Mesenchymal stem cell (in vitro differentiated cells and primary cell): ENCODE measurements at regions not wholly inside any gene's neighbourhood (a gene's known extent, or its start where the extent isn't known, plus 50 kb on each side); places are given as distances from the start of the nearest gene placed in this dataset.

Source experiments
- DNase-seq: peaks from one replicate; pipeline ENCODE4 v3.0.0-alpha.2; 2013
- H2AFZ ChIP-seq: one replicate; pipeline ENCODE4 v1.6.1; 2013; ENCODE audit warnings: low read depth, mild to moderate bottlenecking, control low read depth, inconsistent platforms, low read length, moderate library complexity
- H2AK5ac ChIP-seq: 2 replicates; pipeline ENCODE4 v1.6.1; 2013; ENCODE audit warnings: low read length, moderate library complexity, mild to moderate bottlenecking, inconsistent platforms; ENCODE audit not compliant: severe bottlenecking
- H2BK120ac ChIP-seq: one replicate; pipeline ENCODE4 v1.6.1; 2013; ENCODE audit warnings: low read depth, mild to moderate bottlenecking, inconsistent platforms, low read length, moderate library complexity
- H2BK12ac ChIP-seq, 2 experiments: one replicate each; pipeline ENCODE4 v1.6.1; 2013; ENCODE audit warnings: inconsistent platforms in 2 of 2, low read length in 2 of 2, mild to moderate bottlenecking in 2 of 2, moderate library complexity in 2 of 2, control low read depth in 1 of 2
- H2BK15ac ChIP-seq: one replicate; pipeline ENCODE4 v1.6.1; 2013; ENCODE audit warnings: mild to moderate bottlenecking, low read depth, inconsistent platforms; ENCODE audit not compliant: poor library complexity, severe bottlenecking
- H2BK5ac ChIP-seq: 2 replicates; pipeline ENCODE4 v1.6.1; 2013; ENCODE audit warnings: low read depth, mild to moderate bottlenecking, low read length, control low read depth, inconsistent platforms; ENCODE audit not compliant: poor library complexity, severe bottlenecking
- H3K14ac ChIP-seq, 2 experiments: one replicate each; pipeline ENCODE4 v1.6.1; 2013; ENCODE audit warnings: inconsistent platforms in 2 of 2, low read length in 2 of 2, control low read depth in 1 of 2, mild to moderate bottlenecking in 1 of 2, moderate library complexity in 1 of 2
- H3K18ac ChIP-seq, 2 experiments: one replicate each; pipeline ENCODE4 v1.6.1; 2013; ENCODE audit warnings: inconsistent platforms in 2 of 2, low read length in 2 of 2, control low read depth in 1 of 2, low read depth in 1 of 2, mild to moderate bottlenecking in 1 of 2
- H3K23ac ChIP-seq, 2 experiments: one replicate each; pipeline ENCODE4 v1.6.1; 2013; ENCODE audit warnings: inconsistent platforms in 2 of 2, low read length in 2 of 2, mild to moderate bottlenecking in 2 of 2, moderate library complexity in 2 of 2, control low read depth in 1 of 2
- H3K27ac ChIP-seq: 2 replicates; pipeline ENCODE4 v1.5.1; 2013; ENCODE audit warnings: mild to moderate bottlenecking, moderate library complexity, low read length, control low read depth, inconsistent platforms; ENCODE audit not compliant: poor library complexity, severe bottlenecking
- H3K27me3 ChIP-seq, 2 experiments: 2 replicates each; pipeline versions ENCODE4 v1.6.1 to v1.7.0; 2013; ENCODE audit warnings: low read length in 2 of 2, mild to moderate bottlenecking in 2 of 2, moderate library complexity in 2 of 2, control low read depth in 1 of 2, inconsistent platforms in 1 of 2; ENCODE audit not compliant: control insufficient read depth in 1 of 2, insufficient read depth in 1 of 2
- H3K36me3 ChIP-seq, 2 experiments: 2 replicates each; pipeline versions ENCODE4 v1.6.1 to v1.7.0; 2013; ENCODE audit warnings: low read length in 2 of 2, control low read depth in 1 of 2, inconsistent platforms in 1 of 2, low read depth in 1 of 2, mild to moderate bottlenecking in 1 of 2; ENCODE audit not compliant: insufficient read depth in 2 of 2, control insufficient read depth in 1 of 2
- H3K4ac ChIP-seq, 2 experiments: one replicate each; pipeline ENCODE4 v1.6.1; 2013; ENCODE audit warnings: inconsistent platforms in 2 of 2, low read length in 2 of 2, mild to moderate bottlenecking in 2 of 2, moderate library complexity in 2 of 2, control low read depth in 1 of 2, low read depth in 1 of 2
- H3K4me1 ChIP-seq: 2 replicates; pipeline ENCODE4 v1.6.1; 2013; ENCODE audit warnings: low read depth, low read length, control low read depth; ENCODE audit not compliant: control insufficient read depth, insufficient read depth
- H3K4me2 ChIP-seq: 2 replicates; pipeline ENCODE4 v1.6.1; 2013; ENCODE audit warnings: low read length, mild to moderate bottlenecking, inconsistent platforms; ENCODE audit not compliant: poor library complexity, severe bottlenecking
- H3K4me3 ChIP-seq, 2 experiments: 2 replicates each; pipeline versions ENCODE4 v1.5.1 to v1.7.0; 2013; ENCODE audit warnings: low read length in 2 of 2, mild to moderate bottlenecking in 2 of 2, control low read depth in 1 of 2, low read depth in 1 of 2; ENCODE audit not compliant: insufficient read depth in 1 of 2
- H3K79me1 ChIP-seq: replicated peaks from 2 replicates; pipeline ENCODE4 v1.6.1; 2013; ENCODE audit warnings: mild to moderate bottlenecking, control low read depth, low read length, inconsistent platforms; ENCODE audit not compliant: poor library complexity, severe bottlenecking
- H3K9ac ChIP-seq: 2 replicates; pipeline ENCODE4 v1.7.0; 2013; ENCODE audit warnings: mild to moderate bottlenecking, low read length, moderate library complexity
- H3K9me3 ChIP-seq: 2 replicates; pipeline ENCODE4 v1.7.0; 2013; ENCODE audit warnings: mild to moderate bottlenecking, low read length; ENCODE audit not compliant: control insufficient read depth
- H4K8ac ChIP-seq: one replicate; pipeline ENCODE4 v1.6.1; 2013; ENCODE audit warnings: inconsistent platforms, mild to moderate bottlenecking, low read length, moderate library complexity
- H4K91ac ChIP-seq: one replicate; pipeline ENCODE4 v1.6.1; 2013; ENCODE audit warnings: mild to moderate bottlenecking, low read length, inconsistent platforms
- WGBS: methylation state at CpG from one replicate; pipeline ENCODE4 v1.1.7; 2013; ENCODE audit warnings: mixed read lengths; 5-methylcytosine and 5-hydroxymethylcytosine counted together

GRCh38 chr6:91538622-91539021 lies 951.8 kb upstream of the MAP3K7 start:
- Histone ChIP-seq H3K27me3 (no peaks in the 10 kb centered on the region), H2AFZ (no peak overlapping the region), H2BK15ac (no peak overlapping the region), H4K8ac (no peak overlapping the region), H3K14ac (no peak overlapping the region), H3K4me1 (no peaks in the 10 kb centered on the region), H2AK5ac (no peak overlapping the region), H3K9ac (no peak overlapping the region), H3K18ac (no peak overlapping the region), H2BK120ac (no peak overlapping the region), H3K9me3 (no peaks in the 10 kb centered on the region), H3K79me1 (no peaks in the 10 kb centered on the region), H3K4me3 (no peak overlapping the region), H2BK5ac (no peak overlapping the region), H3K27ac (no peak overlapping the region), H3K4ac (no peak overlapping the region), H3K23ac (no peak overlapping the region), H3K4me2 (no peak overlapping the region), H3K36me3 (no peaks in the 10 kb centered on the region), H4K91ac (no peak overlapping the region), H2BK12ac (no peak overlapping the region)
- no peak for DNase-seq
- 91% methylated on average over 2 of the region's 4 CpGs for WGBS

- WGBS: no CpG with 5 or more reads among the region's 2 CpGs
- no peak overlapping the region for H2AK5ac ChIP-seq
- H2AFZ ChIP-seq: no peak overlapping the region
- no peak overlapping the region for H4K8ac ChIP-seq
- no peak overlapping the region for H3K4me2 ChIP-seq
- no peak overlapping the region for H3K4ac ChIP-seq
- no peak overlapping the region for H2BK5ac ChIP-seq
- H3K9me3 ChIP-seq: no peaks in the 10 kb centered on the region
- no peaks in the 10 kb centered on the region for H3K4me1 ChIP-seq
- H3K9ac ChIP-seq: no peak overlapping the region
- H3K4me3 ChIP-seq: no peak overlapping the region
- H2BK12ac ChIP-seq: no peak overlapping the region
- H3K79me1 ChIP-seq: no peaks in the 10 kb centered on the region
- H3K14ac ChIP-seq: no peak overlapping the region
- H4K91ac ChIP-seq: no peak overlapping the region
- no peak overlapping the region for H3K23ac ChIP-seq
- no peak overlapping the region for H3K27ac ChIP-seq
- H3K27me3 ChIP-seq: no peaks in the 10 kb centered on the region
- no peak for DNase-seq
- H3K36me3 ChIP-seq: no peaks in the 10 kb centered on the region
- no peak overlapping the region for H2BK15ac ChIP-seq
- no peak overlapping the region for H3K18ac ChIP-seq
- H2BK120ac ChIP-seq: no peak overlapping the region
Measured at GRCh38 chr6:91534614-91535013, 947.7 kb upstream of the MAP3K7 start.

GRCh38 chr6:91523511-91523910 lies 936.6 kb upstream of the MAP3K7 start:
- no peaks in the 10 kb centered on the region for H3K36me3 ChIP-seq
- no peak overlapping the region for H4K91ac ChIP-seq
- DNase-seq: no peak
- H3K14ac ChIP-seq: no peak overlapping the region
- no peak overlapping the region for H2BK5ac ChIP-seq
- H3K4me3 ChIP-seq: no peak overlapping the region
- H3K23ac ChIP-seq: no peak overlapping the region
- no peaks in the 10 kb centered on the region for H3K9me3 ChIP-seq
- H3K4ac ChIP-seq: no peak overlapping the region
- no peak overlapping the region for H2BK15ac ChIP-seq
- no peak overlapping the region for H2AFZ ChIP-seq
- H2BK120ac ChIP-seq: no peak overlapping the region
- no peak overlapping the region for H2BK12ac ChIP-seq
- H3K9ac ChIP-seq: no peak overlapping the region
- H3K4me2 ChIP-seq: no peak overlapping the region
- H3K27ac ChIP-seq: no peak overlapping the region
- H3K27me3 ChIP-seq: no peaks in the 10 kb centered on the region
- no peak overlapping the region for H3K18ac ChIP-seq
- H2AK5ac ChIP-seq: no peak overlapping the region
- no CpG with 5 or more reads among the region's 3 CpGs for WGBS
- no peak overlapping the region for H4K8ac ChIP-seq
- no peaks in the 10 kb centered on the region for H3K4me1 ChIP-seq
- H3K79me1 ChIP-seq: no peaks in the 10 kb centered on the region

GRCh38 chr6:91521999-91522398 lies 935.1 kb upstream of the MAP3K7 start:
- no peaks in the 10 kb centered on the region for H3K79me1 ChIP-seq
- DNase-seq: no peak
- H3K9ac ChIP-seq: no peak overlapping the region
- H3K18ac ChIP-seq: no peak overlapping the region
- no peak overlapping the region for H2BK120ac ChIP-seq
- H4K8ac ChIP-seq: no peak overlapping the region
- H3K23ac ChIP-seq: no peak overlapping the region
- no peak overlapping the region for H2AK5ac ChIP-seq
- no peak overlapping the region for H3K4ac ChIP-seq
- no peak overlapping the region for H2BK15ac ChIP-seq
- H3K36me3 ChIP-seq: no peaks in the 10 kb centered on the region
- H3K4me1 ChIP-seq: no peaks in the 10 kb centered on the region
- no peak overlapping the region for H3K14ac ChIP-seq
- H3K9me3 ChIP-seq: no peaks in the 10 kb centered on the region
- no peak overlapping the region for H3K4me2 ChIP-seq
- H4K91ac ChIP-seq: no peak overlapping the region
- no peak overlapping the region for H3K4me3 ChIP-seq
- no peak overlapping the region for H2AFZ ChIP-seq
- H3K27me3 ChIP-seq: no peaks in the 10 kb centered on the region
- H3K27ac ChIP-seq: no peak overlapping the region
- H2BK5ac ChIP-seq: no peak overlapping the region
- no peak overlapping the region for H2BK12ac ChIP-seq
